SJCRH30 (cell line): ENCODE measurements at regions not wholly inside any gene's neighbourhood (a gene's known extent, or its start where the extent isn't known, plus 50 kb on each side); places are given as distances from the start of the nearest gene placed in this dataset.
"Not testable (repeated sequence)": the region's sequence is repeated elsewhere in the genome, so short reads cannot be mapped to it uniquely, and the experiment has no call there.

ENCODE experiments used
- DNase-seq, 2 experiments: peaks; one replicate each; pipeline ENCODE4 v3.0.0-alpha.2; 2015 to 2020
- H3K27ac ChIP-seq: fragments of 250-450 bp; sonication (Bioruptor Pico); 2 replicates; pipeline ENCODE4 v1.5.1; 2020; ENCODE audit warnings: mild to moderate bottlenecking, moderate library complexity
- H3K27me3 ChIP-seq: fragments of 250-450 bp; sonication (Bioruptor Pico); 2 replicates; pipeline ENCODE4 v1.5.1; 2020; ENCODE audit warnings: mild to moderate bottlenecking, moderate library complexity
- H3K36me3 ChIP-seq: fragments of 250-450 bp; sonication (Bioruptor Pico); 2 replicates; pipeline ENCODE4 v1.5.1; 2020; ENCODE audit warnings: mild to moderate bottlenecking, moderate library complexity
- H3K4me1 ChIP-seq: fragments of 250-450 bp; sonication (Bioruptor Pico); 2 replicates; pipeline ENCODE4 v1.5.1; 2020; ENCODE audit warnings: mild to moderate bottlenecking, moderate library complexity
- H3K4me3 ChIP-seq: fragments of 250-450 bp; sonication (Bioruptor Pico); 2 replicates; pipeline ENCODE4 v1.5.1; 2020; ENCODE audit warnings: mild to moderate bottlenecking, moderate library complexity
- H3K9me3 ChIP-seq: fragments of 250-450 bp; sonication (Bioruptor Pico); replicated peaks from 2 replicates; pipeline ENCODE4 v1.5.1; 2020; ENCODE audit warnings: mild to moderate bottlenecking, moderate library complexity

GRCh38 chr3:72266921-72267524 lies 482.1 kb upstream of the PROK2 start:
- not testable (repeated sequence) for DNase-seq, H3K4me1 ChIP-seq, H3K36me3 ChIP-seq

DNA sequence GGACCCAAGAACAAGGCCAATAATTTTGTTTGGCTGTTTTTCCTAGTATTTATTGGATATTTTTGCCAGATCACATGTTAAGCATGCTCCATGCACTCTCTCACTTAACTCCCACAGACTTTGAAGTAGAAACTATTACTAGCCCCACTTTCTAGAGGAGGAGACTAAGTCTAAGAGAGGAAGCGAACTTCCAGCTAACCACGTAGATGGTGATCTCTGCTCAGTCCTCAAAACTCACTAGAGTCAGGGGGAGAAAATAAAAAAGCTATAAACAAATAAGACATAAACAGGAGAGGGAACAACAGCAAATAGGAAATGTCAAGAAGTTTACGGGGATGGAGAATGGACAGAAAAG lies 481.0 kb upstream of the PROK2 start:
- Histone ChIP-seq H3K9me3 (no peaks in the 10 kb centered on the region), H3K4me3 (no peak overlapping the region), H3K36me3 (no peaks in the 10 kb centered on the region), H3K27me3 (no peaks in the 10 kb centered on the region), H3K4me1 (no peaks in the 10 kb centered on the region), H3K27ac (no peak overlapping the region)
- no peak for DNase-seq

More at GRCh38 chr3:72266921-72267524, 482.1 kb upstream of the PROK2 start:
- not testable (repeated sequence) for H3K9me3 ChIP-seq, H3K4me3 ChIP-seq, H3K27ac ChIP-seq, H3K27me3 ChIP-seq

DNA sequence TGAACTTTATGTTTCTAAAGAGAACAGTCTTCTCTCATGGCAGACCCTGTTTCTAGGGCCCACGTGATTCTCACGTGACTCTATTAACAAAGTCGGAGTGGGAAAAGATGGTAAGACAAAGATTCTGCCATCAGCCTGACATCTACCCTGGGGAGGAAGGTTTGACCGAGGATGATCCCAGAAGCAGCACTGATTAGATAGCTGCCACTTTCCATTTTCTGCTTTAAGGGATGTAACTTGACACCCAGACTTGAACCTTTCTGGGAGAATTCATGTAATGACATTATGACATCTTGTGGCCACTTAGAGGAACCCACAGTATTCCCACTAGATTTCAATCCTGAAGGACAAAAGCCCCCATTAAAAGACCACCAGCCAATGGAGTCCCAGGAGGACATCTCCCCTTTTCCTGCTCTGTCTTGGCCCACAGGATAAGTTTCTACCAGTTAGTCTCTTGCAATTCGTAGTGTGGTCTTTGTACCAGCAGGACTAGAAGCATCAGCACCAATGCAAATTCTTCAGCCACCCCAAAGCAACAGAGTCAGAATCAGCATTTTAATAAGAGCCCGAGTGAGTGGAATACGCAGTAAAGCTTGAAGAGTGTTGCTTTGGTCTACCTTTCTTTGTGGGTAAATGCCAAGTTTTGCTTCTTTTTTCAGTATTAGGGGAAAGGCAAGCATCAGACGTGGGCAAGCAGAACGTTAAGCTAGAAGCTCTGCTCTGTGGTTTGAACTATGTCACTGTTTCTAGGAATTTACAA lies 480.5 kb upstream of the PROK2 start:
- no peaks in the 10 kb centered on the region for H3K4me1 ChIP-seq
- H3K27me3 ChIP-seq = no peaks in the 10 kb centered on the region
- H3K4me3 ChIP-seq = no peak overlapping the region
- H3K9me3 ChIP-seq = no peaks in the 10 kb centered on the region
- H3K27ac ChIP-seq = no peak overlapping the region
- peak in 1 of 2 experiments; percentile 8 for DNase-seq
- H3K36me3 ChIP-seq = no peaks in the 10 kb centered on the region

DNA sequence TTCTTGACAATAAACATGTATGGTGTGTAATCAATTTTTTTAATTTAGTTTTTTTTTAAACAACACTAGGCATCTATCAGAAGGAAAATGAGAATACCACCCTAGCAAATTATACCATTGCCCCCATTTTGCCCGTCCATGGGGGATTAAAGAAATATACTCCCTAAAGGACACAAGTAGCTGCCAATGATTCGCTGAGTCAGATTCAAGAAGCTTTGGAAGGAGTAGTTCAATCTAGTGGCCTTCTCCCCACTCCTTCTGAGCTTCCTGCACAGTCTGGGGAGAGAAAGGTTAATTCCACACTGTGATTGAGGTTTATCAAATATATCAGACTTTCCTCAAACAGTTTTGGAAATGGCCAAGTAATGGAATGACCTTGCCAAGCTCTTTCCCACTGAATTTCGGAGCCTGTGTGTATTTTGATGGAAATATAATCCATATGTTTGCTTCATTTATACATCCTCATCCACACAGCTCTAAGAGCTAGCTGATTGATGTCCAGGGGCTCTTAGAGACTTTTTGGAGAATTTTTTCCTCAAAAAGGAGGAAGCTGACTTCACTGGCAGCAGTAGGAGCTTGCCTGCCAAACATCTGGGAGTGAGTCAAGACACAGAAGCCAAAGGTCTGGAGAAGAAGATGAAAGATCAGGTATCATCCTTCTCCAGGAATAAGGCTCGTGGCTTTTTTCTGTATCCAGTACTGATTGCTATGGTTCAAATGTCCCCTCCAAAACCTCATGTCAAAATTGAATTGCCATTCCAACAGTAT lies 478.5 kb upstream of the PROK2 start:
- Histone ChIP-seq H3K9me3 (no peaks in the 10 kb centered on the region), H3K27ac (no peak overlapping the region), H3K4me3 (no peak overlapping the region), H3K4me1 (no peaks in the 10 kb centered on the region), H3K36me3 (no peaks in the 10 kb centered on the region), H3K27me3 (no peaks in the 10 kb centered on the region)
- no peak for DNase-seq

GRCh38 chr3:72262736-72263135 lies 477.8 kb upstream of the PROK2 start:
- no peak for DNase-seq
- Histone ChIP-seq H3K4me1 (no peaks in the 10 kb centered on the region), H3K27me3 (no peaks in the 10 kb centered on the region), H3K4me3 (no peak overlapping the region), H3K9me3 (no peaks in the 10 kb centered on the region), H3K27ac (no peak overlapping the region), H3K36me3 (no peaks in the 10 kb centered on the region)

GRCh38 chr3:72261566-72262564 lies 476.9 kb upstream of the PROK2 start:
- H3K36me3 ChIP-seq = no peaks in the 10 kb centered on the region
- no peak overlapping the region for H3K4me3 ChIP-seq
- H3K27ac ChIP-seq = no peak overlapping the region
- H3K4me1 ChIP-seq = no peaks in the 10 kb centered on the region
- no peaks in the 10 kb centered on the region for H3K27me3 ChIP-seq
- no peaks in the 10 kb centered on the region for H3K9me3 ChIP-seq
- no peak for DNase-seq

- Histone ChIP-seq H3K4me1 (no peaks in the 10 kb centered on the region), H3K9me3 (no peaks in the 10 kb centered on the region), H3K4me3 (no peak overlapping the region), H3K36me3 (no peaks in the 10 kb centered on the region), H3K27ac (no peak overlapping the region), H3K27me3 (no peaks in the 10 kb centered on the region)
- DNase-seq = no peak
These were observed 475.6 kb upstream of the PROK2 start for GRCh38 chr3:72260588-72260910.

- DNase-seq = no peak
- no peaks in the 10 kb centered on the region for H3K36me3 ChIP-seq
- no peak overlapping the region for H3K27ac ChIP-seq
- no peaks in the 10 kb centered on the region for H3K27me3 ChIP-seq
- no peaks in the 10 kb centered on the region for H3K4me1 ChIP-seq
- H3K9me3 ChIP-seq = no peaks in the 10 kb centered on the region
- H3K4me3 ChIP-seq = no peak overlapping the region
These were observed 475.0 kb upstream of the PROK2 start for GRCh38 chr3:72259755-72260587.

- Histone ChIP-seq H3K27me3 (no peaks in the 10 kb centered on the region), H3K36me3 (no peaks in the 10 kb centered on the region), H3K27ac (no peak overlapping the region), H3K4me1 (no peaks in the 10 kb centered on the region), H3K9me3 (no peaks in the 10 kb centered on the region), H3K4me3 (no peak overlapping the region)
- no peak for DNase-seq
These were observed 473.6 kb upstream of the PROK2 start for GRCh38 chr3:72258361-72259141.

DNA sequence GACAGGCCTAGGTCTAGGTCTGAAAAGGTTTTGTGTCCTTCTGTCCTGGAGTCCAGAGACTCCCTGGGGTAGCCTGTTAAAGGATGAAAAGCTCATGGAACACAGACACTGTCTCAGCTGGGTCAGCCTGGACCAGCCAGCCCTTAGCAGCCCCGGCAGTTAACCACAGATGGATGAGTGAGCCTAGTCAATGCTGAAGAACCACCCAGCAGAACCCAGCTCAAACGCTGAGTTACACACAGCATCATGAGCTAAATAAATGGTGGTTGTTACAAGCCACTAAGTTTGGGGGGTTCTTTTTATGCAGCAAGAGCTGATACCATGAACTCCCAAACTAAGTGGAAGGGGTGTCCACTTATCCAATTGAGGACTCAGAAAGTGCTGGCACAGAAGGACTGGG lies 472.8 kb upstream of the PROK2 start:
- H3K36me3 ChIP-seq = no peaks in the 10 kb centered on the region
- no peak overlapping the region for H3K4me3 ChIP-seq
- no peak for DNase-seq
- H3K27me3 ChIP-seq = no peaks in the 10 kb centered on the region
- H3K4me1 ChIP-seq = no peaks in the 10 kb centered on the region
- H3K9me3 ChIP-seq = no peaks in the 10 kb centered on the region
- no peak overlapping the region for H3K27ac ChIP-seq

- no peaks in the 10 kb centered on the region for H3K36me3 ChIP-seq
- H3K4me3 ChIP-seq = no peak overlapping the region
- no peak overlapping the region for H3K27ac ChIP-seq
- H3K9me3 ChIP-seq = no peaks in the 10 kb centered on the region
- DNase-seq = no peak
- no peaks in the 10 kb centered on the region for H3K4me1 ChIP-seq
- H3K27me3 ChIP-seq = no peaks in the 10 kb centered on the region
These were observed 472.3 kb upstream of the PROK2 start for GRCh38 chr3:72257203-72257602.

GRCh38 chr3:72256716-72257115 lies 471.8 kb upstream of the PROK2 start:
- H3K27me3 ChIP-seq = no peaks in the 10 kb centered on the region
- no peak for DNase-seq
- H3K27ac ChIP-seq = no peak overlapping the region
- H3K36me3 ChIP-seq = no peaks in the 10 kb centered on the region
- no peaks in the 10 kb centered on the region for H3K9me3 ChIP-seq
- H3K4me1 ChIP-seq = no peaks in the 10 kb centered on the region
- H3K4me3 ChIP-seq = no peak overlapping the region

- no peaks in the 10 kb centered on the region for H3K27me3 ChIP-seq
- no peaks in the 10 kb centered on the region for H3K4me1 ChIP-seq
- no peak overlapping the region for H3K4me3 ChIP-seq
- no peak overlapping the region for H3K27ac ChIP-seq
- DNase-seq = peak in 1 of 2 experiments; percentile 36
- H3K36me3 ChIP-seq = no peaks in the 10 kb centered on the region
- H3K9me3 ChIP-seq = no peaks in the 10 kb centered on the region
These were observed 471.0 kb upstream of the PROK2 start for GRCh38 chr3:72255791-72256559.
